DMS153 treated with DMSO at 0.1 percent for 48 hours (cell line): ENCODE measurements at regions not wholly inside any gene's neighbourhood (a gene's known extent, or its start where the extent isn't known, plus 50 kb on each side); places are given as distances from the start of the nearest gene placed in this dataset.
A peak's percentile ranks its signal among the peaks of the same experiment; 100 is the strongest.

Experiments
- DNase-seq: peaks from one replicate; lab custom pipeline; 2025; ENCODE audit not compliant: unreplicated experiment; lab: John Stamatoyannopoulos, UW

- DNase-seq = no peak
These were observed 643.7 kb upstream of the NR5A2 start for GRCh38 chr1:199383793-199384192.

- no peak for DNase-seq
These were observed 632.7 kb upstream of the NR5A2 start for GRCh38 chr1:199394856-199395255.

GRCh38 chr1:199396456-199396855 lies 631.1 kb upstream of the NR5A2 start:
- DNase-seq = no peak

GRCh38 chr1:199399996-199400724 lies 627.4 kb upstream of the NR5A2 start:
- no peak for DNase-seq

GRCh38 chr1:199403531-199404116 lies 623.9 kb upstream of the NR5A2 start:
- no peak for DNase-seq

GRCh38 chr1:199404191-199404590 lies 623.3 kb upstream of the NR5A2 start:
- no peak for DNase-seq

DNA sequence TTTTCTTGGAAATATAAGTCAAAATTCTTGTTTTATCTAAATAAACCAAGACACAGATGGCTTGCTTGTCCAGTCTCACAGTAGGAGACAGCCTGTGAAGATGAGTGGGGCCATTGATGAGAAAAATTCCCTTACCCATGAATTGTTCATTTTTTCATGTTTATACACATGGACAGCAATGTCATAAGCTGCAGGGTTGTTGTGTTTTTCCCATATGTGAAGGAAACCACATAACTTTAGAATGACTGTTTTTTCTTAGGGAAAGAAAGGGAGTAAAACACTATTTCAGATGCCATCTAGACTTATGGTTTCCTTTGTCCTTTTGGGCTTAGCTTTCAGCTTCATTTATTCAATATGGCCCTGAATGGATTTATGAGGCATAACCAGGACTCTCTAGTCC lies 622.5 kb upstream of the NR5A2 start:
- DNase-seq = no peak

DNA sequence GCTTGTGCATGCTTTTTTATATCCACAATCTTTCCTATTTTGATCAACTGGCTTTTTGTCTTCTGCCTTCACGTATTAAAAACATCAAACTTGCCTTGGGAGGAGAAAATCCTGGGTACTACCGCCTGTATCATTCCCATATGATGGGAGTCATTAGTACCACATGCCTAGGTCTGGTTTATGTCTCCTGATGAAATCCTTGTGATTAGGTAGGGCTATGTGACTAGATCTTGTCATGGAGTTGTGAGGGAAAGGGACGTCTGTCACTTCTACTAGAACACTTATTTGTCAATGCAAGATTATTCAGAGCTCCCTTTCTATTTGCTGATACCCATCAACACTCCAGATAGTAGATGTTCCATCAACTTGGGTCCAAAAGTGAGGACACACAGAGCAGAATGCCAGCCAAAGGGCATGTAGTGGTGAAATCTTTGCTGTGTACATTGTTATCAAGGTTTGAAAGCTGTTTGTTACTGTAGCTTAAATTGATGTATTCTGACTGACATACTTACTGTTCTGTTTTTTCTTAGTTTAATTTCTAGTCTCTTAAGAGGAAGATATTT lies 621.8 kb upstream of the NR5A2 start:
- no peak for DNase-seq

GRCh38 chr1:199410462-199410861 lies 617.0 kb upstream of the NR5A2 start:
- DNase-seq = no peak

DNA sequence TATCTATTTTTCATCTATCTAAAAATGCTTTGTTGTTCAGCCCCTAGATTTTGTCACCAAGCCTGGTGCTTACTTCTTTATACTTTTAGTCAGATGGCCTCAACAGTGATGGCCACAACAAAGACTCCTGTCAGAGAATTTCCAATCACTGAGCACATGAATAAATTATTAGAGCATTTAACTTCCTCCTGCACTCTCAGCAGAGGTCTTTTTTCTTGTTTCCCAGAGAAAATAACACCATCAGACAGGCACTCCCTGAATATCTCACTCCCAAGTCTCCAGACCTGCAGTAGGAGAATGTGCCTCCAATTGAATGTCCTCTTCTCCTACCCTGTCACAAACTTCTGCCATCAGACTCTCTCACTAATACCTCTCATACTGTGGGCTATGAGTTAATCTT lies 616.0 kb upstream of the NR5A2 start:
- no peak for DNase-seq

DNA sequence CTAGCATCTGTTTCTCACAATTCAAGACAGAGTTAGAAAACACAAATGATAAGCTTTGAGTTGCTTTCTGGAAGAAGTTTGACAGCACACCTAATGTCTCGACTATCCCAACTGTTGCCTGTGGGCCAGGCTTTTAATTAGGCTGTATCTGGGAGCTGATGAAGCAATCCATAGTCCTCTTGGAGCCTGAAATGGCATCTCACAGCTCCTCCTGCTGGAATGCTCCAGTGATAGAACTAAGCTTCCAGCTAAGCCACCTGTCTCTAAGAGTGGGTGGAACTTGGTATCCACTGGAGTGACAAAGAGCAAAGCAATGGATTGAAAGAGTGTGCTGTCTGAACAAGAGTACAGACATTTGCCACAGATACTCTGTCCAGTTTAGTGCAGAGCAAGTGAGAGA lies 605.3 kb upstream of the NR5A2 start:
- DNase-seq = no peak

DNA sequence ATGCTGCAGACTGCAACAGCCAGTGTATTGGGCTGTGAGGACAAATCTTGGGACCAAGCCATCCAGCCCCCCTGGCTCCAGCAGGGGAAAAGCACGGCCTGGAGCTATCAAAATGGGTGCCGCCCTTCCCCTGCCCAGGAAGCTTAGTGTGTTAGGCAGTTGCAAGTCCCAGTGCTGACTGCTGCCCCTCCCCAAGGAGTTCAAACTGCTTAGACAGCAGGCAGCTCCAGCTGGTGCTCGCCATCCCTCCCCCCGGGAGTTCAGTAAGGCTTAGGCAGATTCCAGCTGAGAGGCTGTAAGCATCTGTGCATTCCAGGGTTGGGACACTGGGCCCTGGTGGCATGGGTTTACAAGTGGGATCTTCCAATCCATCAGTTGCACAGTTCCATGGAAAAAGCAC lies 579.6 kb upstream of the NR5A2 start:
- DNase-seq = no peak

GRCh38 chr1:199448646-199449045 lies 578.9 kb upstream of the NR5A2 start:
- DNase-seq = no peak

DNA sequence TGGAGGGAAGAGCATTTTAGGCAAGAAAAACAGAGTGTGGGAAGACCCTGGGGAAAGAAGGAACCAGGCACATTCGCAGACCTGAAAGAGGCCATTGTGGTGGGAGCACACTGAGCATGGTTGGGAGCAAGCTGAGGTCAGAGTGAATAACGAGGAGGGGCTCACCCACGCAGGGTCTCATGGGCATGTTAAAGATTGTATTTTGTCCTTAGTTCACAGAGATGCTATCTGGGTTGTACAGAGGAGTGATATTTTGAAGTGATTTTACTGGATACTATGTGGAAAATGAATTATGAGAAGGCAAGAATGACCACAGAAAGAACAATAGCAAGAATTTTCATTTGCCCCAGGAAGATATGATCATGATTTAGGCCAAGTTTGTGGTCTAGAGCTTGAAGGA lies 578.3 kb upstream of the NR5A2 start:
- DNase-seq = no peak

GRCh38 chr1:199449681-199450080 lies 577.8 kb upstream of the NR5A2 start:
- DNase-seq = no peak

DNA sequence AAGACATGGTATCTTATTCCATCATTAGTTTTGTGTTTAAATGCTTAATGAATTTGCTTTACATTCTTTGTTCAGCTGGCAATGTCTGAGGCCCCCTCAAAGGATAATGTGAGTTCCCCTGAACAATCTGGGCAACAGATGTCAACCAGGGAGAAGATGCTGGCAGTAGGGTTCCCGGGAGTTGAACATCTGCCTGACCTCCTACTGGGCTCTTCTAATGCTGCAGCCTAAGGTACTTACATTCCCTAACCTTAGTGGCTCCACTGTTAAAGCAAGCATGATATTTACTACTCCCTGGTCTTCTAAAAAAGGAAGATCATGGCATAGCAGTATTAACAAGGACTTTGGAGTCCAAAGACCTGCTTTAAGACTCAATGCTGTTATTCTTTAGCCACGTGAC lies 574.9 kb upstream of the NR5A2 start:
- no peak for DNase-seq

GRCh38 chr1:199453723-199454122 lies 573.8 kb upstream of the NR5A2 start:
- DNase-seq = no peak

- no peak for DNase-seq
These were observed 566.6 kb upstream of the NR5A2 start for GRCh38 chr1:199460933-199461332.

DNA sequence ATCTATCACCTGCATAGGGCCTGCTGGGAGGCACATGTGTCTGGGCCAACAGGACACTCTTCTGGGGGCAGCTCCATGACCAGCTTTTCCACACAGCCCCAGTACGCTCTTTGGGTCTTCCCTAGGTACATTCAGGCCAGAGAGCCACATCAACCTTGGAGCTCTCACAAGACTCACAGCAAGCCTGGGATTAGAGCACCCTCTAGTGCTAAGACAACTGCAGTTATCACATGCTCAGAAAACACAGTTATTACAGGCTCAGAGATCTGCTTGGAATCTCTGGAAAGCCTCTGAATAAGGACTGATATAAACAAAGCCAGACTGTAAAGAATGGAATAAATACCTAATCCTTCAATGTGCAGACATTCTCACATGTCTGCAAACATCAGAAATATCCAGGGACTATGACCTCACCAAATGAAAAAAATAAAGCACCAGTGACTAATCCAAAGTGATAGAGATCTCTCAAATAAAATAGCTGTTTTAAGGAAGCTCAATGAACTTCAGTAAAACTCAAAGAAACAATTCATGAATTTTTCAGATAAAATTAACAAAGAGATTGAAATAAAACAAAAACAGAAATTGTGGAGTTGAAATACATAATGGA lies 563.9 kb upstream of the NR5A2 start:
- peak; percentile 19 for DNase-seq

GRCh38 chr1:199466961-199467360 lies 560.5 kb upstream of the NR5A2 start:
- no peak for DNase-seq

- no peak for DNase-seq
These were observed 555.5 kb upstream of the NR5A2 start for GRCh38 chr1:199472018-199472417.

GRCh38 chr1:199472978-199473377 lies 554.5 kb upstream of the NR5A2 start:
- DNase-seq = no peak
